MM.1S (cell line): ENCODE measurements at regions not wholly inside any gene's neighbourhood (a gene's known extent, or its start where the extent isn't known, plus 50 kb on each side); places are given as distances from the start of the nearest gene placed in this dataset.

Experiments used
- EZH2phosphoT487 ChIP-seq: fragments of 300-600 bp; sonication (generic); IDR thresholded peaks from 2 replicates; pipeline ENCODE4 v1.6.1; 2018; ENCODE audit warnings: antibody characterized with exemption, low read length
- TF ChIP-seq, protein P1 (sequence below): fragments of 300-600 bp; sonication (generic); IDR thresholded peaks from 2 replicates; pipeline ENCODE4 v1.5.1; 2016; ENCODE audit warnings: antibody characterized with exemption, low read length, mixed read lengths

DNA sequence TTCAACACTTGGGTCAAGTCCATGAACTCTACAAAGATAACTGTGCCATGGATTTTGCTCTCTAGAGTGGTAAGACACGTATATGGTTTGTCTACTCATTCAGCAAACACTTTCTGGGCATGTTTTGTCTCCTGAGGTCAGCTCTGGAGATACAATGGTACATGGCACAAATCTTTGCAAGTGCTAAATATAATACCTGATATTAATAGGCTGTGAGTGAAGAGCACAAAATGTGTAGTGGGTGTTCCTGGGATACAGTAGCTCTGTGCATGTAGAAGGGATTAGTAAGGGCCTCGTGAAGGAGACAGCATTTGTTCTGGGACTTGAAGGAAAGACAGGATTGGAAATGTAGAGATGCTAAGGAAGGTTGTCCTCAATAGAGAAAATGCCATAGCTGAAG lies 360.9 kb downstream of the BCKDHB start:
- TF ChIP-seq, protein P1, sequence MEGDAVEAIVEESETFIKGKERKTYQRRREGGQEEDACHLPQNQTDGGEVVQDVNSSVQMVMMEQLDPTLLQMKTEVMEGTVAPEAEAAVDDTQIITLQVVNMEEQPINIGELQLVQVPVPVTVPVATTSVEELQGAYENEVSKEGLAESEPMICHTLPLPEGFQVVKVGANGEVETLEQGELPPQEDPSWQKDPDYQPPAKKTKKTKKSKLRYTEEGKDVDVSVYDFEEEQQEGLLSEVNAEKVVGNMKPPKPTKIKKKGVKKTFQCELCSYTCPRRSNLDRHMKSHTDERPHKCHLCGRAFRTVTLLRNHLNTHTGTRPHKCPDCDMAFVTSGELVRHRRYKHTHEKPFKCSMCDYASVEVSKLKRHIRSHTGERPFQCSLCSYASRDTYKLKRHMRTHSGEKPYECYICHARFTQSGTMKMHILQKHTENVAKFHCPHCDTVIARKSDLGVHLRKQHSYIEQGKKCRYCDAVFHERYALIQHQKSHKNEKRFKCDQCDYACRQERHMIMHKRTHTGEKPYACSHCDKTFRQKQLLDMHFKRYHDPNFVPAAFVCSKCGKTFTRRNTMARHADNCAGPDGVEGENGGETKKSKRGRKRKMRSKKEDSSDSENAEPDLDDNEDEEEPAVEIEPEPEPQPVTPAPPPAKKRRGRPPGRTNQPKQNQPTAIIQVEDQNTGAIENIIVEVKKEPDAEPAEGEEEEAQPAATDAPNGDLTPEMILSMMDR: no peak
- no peak for TF ChIP-seq EZH2phosphoT487
